Liver (tissue), 8 donors: ENCODE measurements at regions not wholly inside any gene's neighbourhood (a gene's known extent, or its start where the extent isn't known, plus 50 kb on each side); places are given as distances from the start of the nearest gene placed in this dataset.

Experiments
- DNase-seq: peaks from one replicate; pipeline ENCODE4 v3.0.0-alpha.2; 2017; ENCODE audit warnings: low spot score
- H3K27ac ChIP-seq, 2 donors: one replicate each; pipeline ENCODE4 v1.7.0; 2013; ENCODE audit warnings: inconsistent platforms in 2 of 2, low read length in 2 of 2, control low read depth in 1 of 2, low read depth in 1 of 2, mild to moderate bottlenecking in 1 of 2
- H3K27me3 ChIP-seq, 4 donors: one replicate each; pipeline versions ENCODE4 v1.6.1 to v1.7.0; 2013; ENCODE audit warnings: low read length in 3 of 4, inconsistent platforms in 1 of 4, mild to moderate bottlenecking in 1 of 4, moderate library complexity in 1 of 4; ENCODE audit not compliant: control insufficient read depth in 4 of 4, insufficient read depth in 4 of 4
- H3K36me3 ChIP-seq, 4 donors: one replicate each; pipeline versions ENCODE4 v1.6.1 to v1.7.0; 2013; ENCODE audit warnings: low read length in 3 of 4, mild to moderate bottlenecking in 3 of 4, low read depth in 1 of 4, moderate library complexity in 1 of 4; ENCODE audit not compliant: control insufficient read depth in 4 of 4, insufficient read depth in 3 of 4
- H3K4me1 ChIP-seq, 4 donors: one replicate each; pipeline versions ENCODE4 v1.6.1 to v1.7.0; 2013; ENCODE audit warnings: low read length in 3 of 4, mild to moderate bottlenecking in 3 of 4, moderate library complexity in 1 of 4; ENCODE audit not compliant: control insufficient read depth in 4 of 4, insufficient read depth in 4 of 4
- H3K4me3 ChIP-seq, 3 donors: one replicate each; pipeline versions ENCODE4 v1.6.1 to v1.7.0; 2013; ENCODE audit warnings: low read length in 3 of 3, control low read depth in 1 of 3, low read depth in 1 of 3, mild to moderate bottlenecking in 1 of 3
- H3K9ac ChIP-seq, 2 donors: one replicate each; pipeline ENCODE4 v1.7.0; 2013; ENCODE audit warnings: low read length in 2 of 2, mild to moderate bottlenecking in 2 of 2, moderate library complexity in 2 of 2, control low read depth in 1 of 2, low read depth in 1 of 2
- H3K9me3 ChIP-seq, 4 donors: one replicate each; pipeline versions ENCODE4 v1.6.1 to v1.7.0; 2013; ENCODE audit warnings: low read length in 3 of 4; ENCODE audit not compliant: control insufficient read depth in 4 of 4
- ATF3 ChIP-seq: IDR thresholded peaks from 2 replicates; pipeline ENCODE4 v1.6.1; 2016; ENCODE audit warnings: antibody characterized with exemption
- CTCF ChIP-seq: fragments of 150-350 bp; IDR thresholded peaks from 2 replicates; pipeline ENCODE4 v1.5.1; 2017; ENCODE audit warnings: improper control_type of control experiment, low read depth, low read length; ENCODE audit not compliant: missing input control
- EGR1 ChIP-seq, 2 donors: IDR thresholded peaks; 2 replicates each; pipeline ENCODE4 v1.6.1; 2016 to 2018; ENCODE audit warnings: antibody characterized with exemption in 2 of 2, low read depth in 2 of 2
- FOXA1 ChIP-seq: IDR thresholded peaks from 2 replicates; pipeline ENCODE4 v1.6.1; 2016; ENCODE audit warnings: antibody characterized with exemption
- FOXA2 ChIP-seq: IDR thresholded peaks from 2 replicates; pipeline ENCODE4 v1.6.1; 2016; ENCODE audit warnings: antibody characterized with exemption
- GABPA ChIP-seq, 2 donors: IDR thresholded peaks in 1 of 2; conservative IDR thresholded peaks in 1 of 2; 2 replicates each; pipeline ENCODE4 v1.6.1; 2016; ENCODE audit warnings: antibody characterized with exemption in 2 of 2, mild to moderate bottlenecking in 1 of 2, moderate library complexity in 1 of 2
- HNF4A ChIP-seq, 2 donors: conservative IDR thresholded peaks; 2 replicates each; pipeline ENCODE4 v1.6.1; 2016; ENCODE audit warnings: antibody characterized with exemption in 2 of 2, mild to moderate bottlenecking in 2 of 2
- HNF4G ChIP-seq: IDR thresholded peaks from 2 replicates; pipeline ENCODE4 v1.6.1; 2016; ENCODE audit warnings: antibody characterized with exemption
- JUND ChIP-seq, 2 donors: IDR thresholded peaks; 2 replicates each; pipeline ENCODE4 v1.6.1; 2016; ENCODE audit warnings: antibody characterized with exemption in 2 of 2
- NR2F2 ChIP-seq: IDR thresholded peaks from 2 replicates; pipeline ENCODE4 v1.6.1; 2016; ENCODE audit warnings: antibody characterized with exemption
- RAD21 ChIP-seq, 2 donors: IDR thresholded peaks; 2 replicates each; pipeline ENCODE4 v1.6.1; 2016; ENCODE audit warnings: antibody characterized with exemption in 2 of 2, mild to moderate bottlenecking in 2 of 2
- REST ChIP-seq: IDR thresholded peaks from 2 replicates; pipeline ENCODE4 v1.6.1; 2016; ENCODE audit warnings: antibody characterized with exemption, mild to moderate bottlenecking
- RXRA ChIP-seq, 2 donors: IDR thresholded peaks; 2 replicates each; pipeline ENCODE4 v1.6.1; 2017 to 2018; ENCODE audit warnings: antibody characterized with exemption in 2 of 2, mild to moderate bottlenecking in 1 of 2
- SP1 ChIP-seq: IDR thresholded peaks from 2 replicates; pipeline ENCODE4 v1.6.1; 2018; ENCODE audit warnings: antibody characterized with exemption, mild to moderate bottlenecking
- TAF1 ChIP-seq: conservative IDR thresholded peaks from 2 replicates; pipeline ENCODE4 v1.6.1; 2016; ENCODE audit warnings: antibody characterized with exemption, mild to moderate bottlenecking
- YY1 ChIP-seq: IDR thresholded peaks from 2 replicates; pipeline ENCODE4 v1.6.1; 2016; ENCODE audit warnings: antibody characterized with exemption, mild to moderate bottlenecking
- ZBTB33 ChIP-seq: IDR thresholded peaks from 2 replicates; pipeline ENCODE4 v1.6.1; 2016; ENCODE audit warnings: antibody characterized with exemption
- WGBS: extraction: QIAGEN DNeasy Blood & Tissue Kit; methylation state at CpG from one replicate; pipeline ENCODE4 v1.1.7; 2013; 5-methylcytosine and 5-hydroxymethylcytosine counted together
- donor health status: healthy.
- donor health status: healthy.
- donor health status: healthy.
- donor health status: healthy.
- donor health status: healthy.

GRCh38 chr4:24640366-24640765 lies 56.0 kb upstream of the DHX15 start (continued):
- TF ChIP-seq RXRA (IDR thresholded peaks at IDR 0.05) (no peak), HNF4G (no peak), TAF1 (no peak), HNF4A (conservative IDR thresholded peaks at IDR 0.05) (no peak)

- Histone ChIP-seq H3K36me3 (no peaks in the 10 kb centered on the region), H3K4me1 (no peaks in the 10 kb centered on the region), H3K9me3 (no peaks in the 10 kb centered on the region), H3K9ac (no peak overlapping the region), H3K27me3 (no peaks in the 10 kb centered on the region), H3K27ac (no peak overlapping the region), H3K4me3 (no peak overlapping the region)
- 34% methylated on average over 3 of the region's 3 CpGs for WGBS
- no peak for TF ChIP-seq EGR1 (IDR thresholded peaks at IDR 0.05; ENCODE audit: low read depth in 2 of 2)
- no peak for TF ChIP-seq HNF4G
- TF ChIP-seq NR2F2 = no peak
- TF ChIP-seq REST = no peak
- peak; percentile 10 for TF ChIP-seq SP1
- TF ChIP-seq YY1 = no peak
- TF ChIP-seq TAF1 = no peak
- TF ChIP-seq JUND (IDR thresholded peaks at IDR 0.05) = peak in 1 of 2 donors; percentile 19
- TF ChIP-seq ATF3 = no peak
- no peak for TF ChIP-seq FOXA2
- TF ChIP-seq ZBTB33 = no peak
- TF ChIP-seq GABPA (IDR thresholded peaks at IDR 0.05 in 1 of 2, conservative IDR thresholded peaks at IDR 0.05 in 1 of 2) = no peak
- no peak for TF ChIP-seq CTCF
- no peak for TF ChIP-seq HNF4A (conservative IDR thresholded peaks at IDR 0.05)
- no peak for TF ChIP-seq FOXA1
- no peak for TF ChIP-seq RAD21 (IDR thresholded peaks at IDR 0.05)
- no peak for TF ChIP-seq RXRA (IDR thresholded peaks at IDR 0.05)
- DNase-seq = no peak
Observed at GRCh38 chr4:24642981-24643547, 58.7 kb upstream of the DHX15 start.
